Nephron progenitor cell (in vitro differentiated cells): ENCODE measurements at regions not wholly inside any gene's neighbourhood (a gene's known extent, or its start where the extent isn't known, plus 50 kb on each side); places are given as distances from the start of the nearest gene placed in this dataset.

Source experiments
- DNase-seq: peaks from one replicate; pipeline ENCODE4 v3.0.0; 2021
- H3K27ac Mint-ChIP-seq: 2 replicates; pipeline ENCODE4 v1.8.0; 2021; ENCODE audit warnings: mild to moderate bottlenecking, moderate library complexity, mixed read lengths
- H3K27me3 Mint-ChIP-seq: 2 replicates; pipeline ENCODE4 v1.8.0; 2021; ENCODE audit warnings: mild to moderate bottlenecking, low read depth, mixed read lengths; ENCODE audit not compliant: poor library complexity
- H3K36me3 Mint-ChIP-seq: 2 replicates; pipeline ENCODE4 v1.8.0; 2021; ENCODE audit warnings: low read depth, mixed read lengths
- H3K4me1 Mint-ChIP-seq: 2 replicates; pipeline ENCODE4 v1.8.0; 2021; ENCODE audit warnings: mixed read lengths
- H3K4me3 Mint-ChIP-seq: 2 replicates; pipeline ENCODE4 v1.8.0; 2021; ENCODE audit warnings: mild to moderate bottlenecking, moderate library complexity, mixed read lengths
- H3K9me3 Mint-ChIP-seq: 2 replicates; pipeline ENCODE4 v1.8.0; 2021; ENCODE audit warnings: mild to moderate bottlenecking, moderate library complexity, mixed read lengths
- CTCF ChIP-seq: fragments of 200-600 bp; sonication (generic); IDR thresholded peaks from 2 replicates; pipeline ENCODE4 v1.5.0; 2021; ENCODE audit warnings: antibody characterized with exemption

- no peak for DNase-seq
- Mint-ChIP-seq H3K9me3 (peaks cover 15% of the 10 kb centered on the region), H3K27me3 (peaks cover 9% of the 10 kb centered on the region), H3K4me3 (no peak overlapping the region), H3K4me1 (no peaks in the 10 kb centered on the region), H3K27ac (no peak overlapping the region), H3K36me3 (no peaks in the 10 kb centered on the region)
- TF ChIP-seq CTCF: no peak
Measured at GRCh38 chr1:222161676-222162075, 386.2 kb downstream of the HHIPL2 start.

- no peak for DNase-seq
- no peak for TF ChIP-seq CTCF
- no peak overlapping the region for H3K4me3 Mint-ChIP-seq
- H3K36me3 Mint-ChIP-seq: no peaks in the 10 kb centered on the region
- H3K4me1 Mint-ChIP-seq: no peaks in the 10 kb centered on the region
- peaks cover 15% of the 10 kb centered on the region for H3K9me3 Mint-ChIP-seq
- no peak overlapping the region for H3K27ac Mint-ChIP-seq
- H3K27me3 Mint-ChIP-seq: peaks cover 17% of the 10 kb centered on the region
Measured at GRCh38 chr1:222157612-222158011, 390.3 kb downstream of the HHIPL2 start.

GRCh38 chr1:222140206-222140605 is 398.3 kb upstream of the DUSP10 start:
- DNase-seq: no peak
- Mint-ChIP-seq H3K27me3 (peaks cover 2% of the 10 kb centered on the region), H3K36me3 (no peaks in the 10 kb centered on the region)

GRCh38 chr1:222138095-222138494 is 396.2 kb upstream of the DUSP10 start:
- no peaks in the 10 kb centered on the region for H3K36me3 Mint-ChIP-seq

More at GRCh38 chr1:222140206-222140605, 398.3 kb upstream of the DUSP10 start:
- no peak overlapping the region for H3K27ac Mint-ChIP-seq
- no peak overlapping the region for H3K4me3 Mint-ChIP-seq
- H3K9me3 Mint-ChIP-seq: peaks cover 20% of the 10 kb centered on the region
- H3K4me1 Mint-ChIP-seq: no peaks in the 10 kb centered on the region
- no peak for TF ChIP-seq CTCF

GRCh38 chr1:222136869-222137268 is 395.0 kb upstream of the DUSP10 start:
- TF ChIP-seq CTCF: no peak
- no peaks in the 10 kb centered on the region for H3K27me3 Mint-ChIP-seq
- no peaks in the 10 kb centered on the region for H3K4me1 Mint-ChIP-seq
- peaks cover 35% of the 10 kb centered on the region for H3K9me3 Mint-ChIP-seq
- H3K36me3 Mint-ChIP-seq: no peaks in the 10 kb centered on the region
- no peak for DNase-seq
- no peak overlapping the region for H3K4me3 Mint-ChIP-seq
- H3K27ac Mint-ChIP-seq: no peak overlapping the region

More at GRCh38 chr1:222138095-222138494, 396.2 kb upstream of the DUSP10 start:
- H3K4me3 Mint-ChIP-seq: no peak overlapping the region
- no peak for DNase-seq
- TF ChIP-seq CTCF: no peak
- H3K9me3 Mint-ChIP-seq: peaks cover 41% of the 10 kb centered on the region
- H3K27ac Mint-ChIP-seq: no peak overlapping the region
- no peaks in the 10 kb centered on the region for H3K27me3 Mint-ChIP-seq
- H3K4me1 Mint-ChIP-seq: no peaks in the 10 kb centered on the region

GRCh38 chr1:222129041-222129440 is 387.2 kb upstream of the DUSP10 start:
- H3K4me1 Mint-ChIP-seq: peaks cover 23% of the 10 kb centered on the region
- H3K9me3 Mint-ChIP-seq: peaks cover 18% of the 10 kb centered on the region
- no peaks in the 10 kb centered on the region for H3K36me3 Mint-ChIP-seq
- no peak overlapping the region for H3K4me3 Mint-ChIP-seq
- TF ChIP-seq CTCF: no peak
- no peak for DNase-seq
- H3K27ac Mint-ChIP-seq: no peak overlapping the region
- no peaks in the 10 kb centered on the region for H3K27me3 Mint-ChIP-seq
